H1 (cell line): ENCODE measurements at regions not wholly inside any gene's neighbourhood (a gene's known extent, or its start where the extent isn't known, plus 50 kb on each side); places are given as distances from the start of the nearest gene placed in this dataset.

Experiments used
- CTCF ChIA-PET: fragments of 300-600 bp; sonication (Branson Sonifier 250); formaldehyde crosslinking; loops from one replicate; lab custom pipeline; 2021; ENCODE audit not compliant: partially characterized antibody; lab: Charles Lee
- POLR2A ChIA-PET: fragments of 300-600 bp; sonication (Branson Sonifier 250); formaldehyde crosslinking; loops from one replicate; lab custom pipeline; 2021; ENCODE audit warnings: inconsistent platforms; ENCODE audit not compliant: partially characterized antibody; lab: Charles Lee
- DNase-seq, 2 experiments: peaks; one replicate each; pipeline versions ENCODE4 v3.0.0 to v3.0.0-alpha.2; 2010 to 2022; ENCODE audit warnings: low spot score in 2 of 2, low read depth in 1 of 2, mixed read lengths in 1 of 2
- FAIRE-seq: peaks from 2 replicates; lab custom pipeline; 2011; peaks lifted over from hg19 to GRCh38; lab: Jason Lieb, UNC
- H2AFZ ChIP-seq: 2 replicates; pipeline ENCODE4 v1.8.1; 2012; ENCODE audit warnings: low read length, inconsistent platforms
- H2AK5ac ChIP-seq: 2 replicates; pipeline ENCODE4 v1.6.1; 2013; ENCODE audit warnings: low read depth, low read length
- H2BK120ac ChIP-seq: replicated peaks from 2 replicates; pipeline ENCODE3; 2013; ENCODE audit warnings: low read depth, low read length, inconsistent platforms
- H2BK12ac ChIP-seq: 2 replicates; pipeline ENCODE4 v1.6.1; 2013; ENCODE audit warnings: low read depth, low read length
- H2BK15ac ChIP-seq: 2 replicates; pipeline ENCODE4 v1.6.1; 2013; ENCODE audit warnings: low read length
- H2BK20ac ChIP-seq: 2 replicates; pipeline ENCODE4 v1.6.1; 2013; ENCODE audit warnings: low read length
- H2BK5ac ChIP-seq: 2 replicates; pipeline ENCODE4 v1.6.1; 2013; ENCODE audit warnings: low read depth, low read length
- H3K14ac ChIP-seq: 2 replicates; pipeline ENCODE4 v1.6.1; 2013; ENCODE audit warnings: inconsistent platforms; ENCODE audit not compliant: insufficient read length
- H3K18ac ChIP-seq: 2 replicates; pipeline ENCODE4 v1.6.1; 2013; ENCODE audit warnings: low read length; ENCODE audit errors: extremely low read depth
- H3K23ac ChIP-seq: 2 replicates; pipeline ENCODE4 v1.6.1; 2013; ENCODE audit warnings: inconsistent platforms; ENCODE audit not compliant: insufficient read length
- H3K23me2 ChIP-seq: 2 replicates; pipeline ENCODE4 v1.6.1; 2013; ENCODE audit warnings: low read depth, low read length
- H3K27ac ChIP-seq: 2 replicates; pipeline ENCODE4 v1.6.1; 2011; ENCODE audit warnings: low read depth, low read length, inconsistent platforms
- H3K27me3 ChIP-seq, 4 experiments: replicated peaks in 1 of 4; 1 replicate in 1 of 4; 2 replicates in 3 of 4; pipeline versions ENCODE4 v1.6.1 to v1.8.1; 2011 to 2013; ENCODE audit warnings: low read length in 3 of 4, mild to moderate bottlenecking in 3 of 4, inconsistent platforms in 2 of 4, mixed read lengths in 2 of 4, moderate library complexity in 1 of 4; ENCODE audit not compliant: control insufficient read depth in 3 of 4, insufficient read depth in 3 of 4; ENCODE audit errors: extremely low read depth in 1 of 4
- H3K36me3 ChIP-seq, 4 experiments: 2 replicates each; pipeline versions ENCODE4 v1.6.1 to v1.8.1; 2011 to 2013; ENCODE audit warnings: mild to moderate bottlenecking in 4 of 4, low read length in 3 of 4, moderate library complexity in 2 of 4, control low read depth in 1 of 4, inconsistent platforms in 1 of 4; ENCODE audit not compliant: insufficient read depth in 4 of 4, control insufficient read depth in 2 of 4
- H3K4ac ChIP-seq: replicated peaks from 2 replicates; pipeline ENCODE3; 2013; ENCODE audit warnings: low read length, low read depth, mixed read lengths, inconsistent platforms; ENCODE audit not compliant: insufficient read length
- H3K4me1 ChIP-seq, 4 experiments: replicated peaks in 1 of 4; 1 replicate in 1 of 4; 2 replicates in 3 of 4; pipeline versions ENCODE4 v1.6.1 to v1.8.1; 2011 to 2013; ENCODE audit warnings: low read length in 3 of 4, inconsistent platforms in 2 of 4, mixed read lengths in 1 of 4; ENCODE audit not compliant: insufficient read depth in 4 of 4, control insufficient read depth in 3 of 4
- H3K4me2 ChIP-seq, 2 experiments: 2 replicates each; pipeline versions ENCODE4 v1.6.1 to v1.8.1; 2011 to 2013; ENCODE audit warnings: low read depth in 2 of 2, low read length in 2 of 2, control low read depth in 1 of 2, inconsistent platforms in 1 of 2, mild to moderate bottlenecking in 1 of 2; ENCODE audit not compliant: insufficient read depth in 1 of 2
- H3K4me3 ChIP-seq, 4 experiments: fragments of 200-600, 300-600 bp in 1 of 4; sonication (generic), shearing (Covaris generic), sonication (Bioruptor Twin) in 1 of 4; 2 replicates each; pipeline versions ENCODE4 v1.5.1 to v1.8.1; 2011 to 2016; ENCODE audit warnings: low read length in 4 of 4, low read depth in 3 of 4, control low read depth in 2 of 4, inconsistent platforms in 2 of 4, mild to moderate bottlenecking in 2 of 4, mixed read lengths in 1 of 4, moderate library complexity in 1 of 4; ENCODE audit not compliant: insufficient read depth in 2 of 4; ENCODE audit errors: extremely low read depth in 1 of 4
- H3K56ac ChIP-seq: replicated peaks from 2 replicates; pipeline ENCODE3; 2013; ENCODE audit warnings: low read depth, mild to moderate bottlenecking, mixed read lengths, low read length, inconsistent platforms; ENCODE audit not compliant: insufficient read length
- H3K79me1 ChIP-seq: 2 replicates; pipeline ENCODE4 v1.6.1; 2013; ENCODE audit warnings: low read depth, low read length, control low read depth
- H3K79me2 ChIP-seq, 2 experiments: 2 replicates each; pipeline versions ENCODE4 v1.6.1 to v1.8.1; 2012 to 2013; ENCODE audit warnings: low read length in 2 of 2, mild to moderate bottlenecking in 2 of 2, inconsistent platforms in 1 of 2; ENCODE audit not compliant: insufficient read depth in 2 of 2, control insufficient read depth in 1 of 2
- H3K9ac ChIP-seq, 4 experiments: replicated peaks in 1 of 4; 1 replicate in 1 of 4; 2 replicates in 3 of 4; pipeline versions ENCODE4 v1.6.1 to v1.8.1; 2011 to 2013; ENCODE audit warnings: low read depth in 3 of 4, low read length in 3 of 4, control low read depth in 2 of 4, mild to moderate bottlenecking in 2 of 4, moderate library complexity in 2 of 4, inconsistent platforms in 1 of 4; ENCODE audit errors: extremely low read depth in 1 of 4
- H3K9me3 ChIP-seq, 2 experiments: 2 replicates each; pipeline versions ENCODE4 v1.6.1 to v1.8.1; 2012 to 2013; ENCODE audit warnings: mild to moderate bottlenecking in 2 of 2, moderate library complexity in 2 of 2, control low read depth in 1 of 2, inconsistent platforms in 1 of 2, low read depth in 1 of 2, low read length in 1 of 2, mixed read lengths in 1 of 2; ENCODE audit not compliant: insufficient read depth in 2 of 2
- H4K20me1 ChIP-seq, 2 experiments: replicated peaks in 1 of 2; 2 replicates each; pipeline versions ENCODE3 to v1.8.1; 2011 to 2013; ENCODE audit warnings: inconsistent platforms in 2 of 2, low read length in 2 of 2, mild to moderate bottlenecking in 1 of 2; ENCODE audit not compliant: insufficient read depth in 2 of 2, control insufficient read depth in 1 of 2
- H4K5ac ChIP-seq: 2 replicates; pipeline ENCODE4 v1.6.1; 2013; ENCODE audit warnings: low read length, low read depth, mixed read lengths, inconsistent platforms; ENCODE audit not compliant: insufficient read length
- H4K8ac ChIP-seq: 2 replicates; pipeline ENCODE4 v1.8.0; 2013; ENCODE audit warnings: mild to moderate bottlenecking, moderate library complexity, low read length, inconsistent platforms; ENCODE audit not compliant: insufficient read depth; ENCODE audit errors: extremely low read depth
- H4K91ac ChIP-seq: replicated peaks from 2 replicates; pipeline ENCODE3; 2013; ENCODE audit warnings: low read length, mixed read lengths, inconsistent platforms; ENCODE audit not compliant: insufficient read length
- ASH2L ChIP-seq: fragments of 200-600, 300-600 bp; sonication (generic); IDR thresholded peaks from one replicate; pipeline ENCODE4 v1.7.1; 2017; ENCODE audit warnings: low read length
- CHD2 ChIP-seq: IDR thresholded peaks from 2 replicates; pipeline ENCODE4 v1.6.1; 2012; ENCODE audit warnings: low read length, improper control_type of control experiment
- CREB1 ChIP-seq: IDR thresholded peaks from 2 replicates; pipeline ENCODE4 v1.6.1; 2012; ENCODE audit warnings: inconsistent platforms
- GTF2F1 ChIP-seq: IDR thresholded peaks from 2 replicates; pipeline ENCODE4 v1.6.1; 2012; ENCODE audit warnings: low read depth, low read length, improper control_type of control experiment, borderline replicate concordance
- HDAC6 ChIP-seq: IDR thresholded peaks from one replicate; pipeline ENCODE4 v1.7.1; 2012; ENCODE audit warnings: low read depth, mild to moderate bottlenecking, inconsistent platforms, low read length, moderate library complexity
- KDM1A ChIP-seq: fragments of 200-600, 300-600 bp; sonication (generic); IDR thresholded peaks from 2 replicates; pipeline ENCODE4 v1.7.1; 2016; ENCODE audit warnings: mild to moderate bottlenecking, low read length, borderline replicate concordance
- KDM4A ChIP-seq: IDR thresholded peaks from one replicate; pipeline ENCODE4 v1.7.1; 2012; ENCODE audit warnings: low read depth, mild to moderate bottlenecking, moderate library complexity, low read length, inconsistent platforms; ENCODE audit not compliant: severe bottlenecking
- NRF1 ChIP-seq: IDR thresholded peaks from 2 replicates; pipeline ENCODE4 v1.6.1; 2011; ENCODE audit warnings: mild to moderate bottlenecking, low read depth, low read length, improper control_type of control experiment
- RAD21 ChIP-seq, 2 experiments: IDR thresholded peaks in 1 of 2; conservative IDR thresholded peaks in 1 of 2; 2 replicates each; pipeline ENCODE4 v1.6.1; 2011; ENCODE audit warnings: low read depth in 2 of 2, low read length in 2 of 2, improper control_type of control experiment in 1 of 2, inconsistent platforms in 1 of 2, mild to moderate bottlenecking in 1 of 2, moderate library complexity in 1 of 2
- RNF2 ChIP-seq: fragments of 200-900, 300-1000 bp; sonication (generic); IDR thresholded peaks from 2 replicates; pipeline ENCODE4 v1.7.1; 2016; ENCODE audit warnings: borderline replicate concordance, low read depth, mild to moderate bottlenecking, antibody characterized with exemption, low read length; ENCODE audit not compliant: poor library complexity, severe bottlenecking; ENCODE audit errors: missing control alignments
- WGBS, 2 experiments: shearing (Covaris generic) in 1 of 2; methylation state at CpG; one replicate each; pipeline versions ENCODE4 v1.1.6 to v1.1.7; 2013 to 2015; ENCODE audit warnings: low lambda C conversion rate in 2 of 2, mixed read lengths in 2 of 2, inconsistent platforms in 1 of 2, low coverage in 1 of 2, missing lambda C conversion rate in 1 of 2; ENCODE audit not compliant: insufficient replicate concordance in 2 of 2, insufficient coverage in 1 of 2, insufficient read length in 1 of 2; ENCODE audit errors: extremely low coverage in 1 of 2, missing lambda C conversion rate in 1 of 2; 5-methylcytosine and 5-hydroxymethylcytosine counted together

GRCh38 chr1:245023222-245023621, 131.6 kb upstream of the KIF26B start:
- no peak overlapping the region for H2BK120ac ChIP-seq
- no peak for DNase-seq
- H3K9ac ChIP-seq = no peak overlapping the region
- H3K23me2 ChIP-seq = no peaks in the 10 kb centered on the region
- no peak overlapping the region for H4K8ac ChIP-seq
- H3K23ac ChIP-seq = no peak overlapping the region
- H2BK5ac ChIP-seq = no peak overlapping the region
- H4K20me1 ChIP-seq = no peaks in the 10 kb centered on the region
- no peak overlapping the region for H2AFZ ChIP-seq
- no peak overlapping the region for H3K18ac ChIP-seq
- no peak overlapping the region for H3K4me3 ChIP-seq
- no peak overlapping the region for H3K4ac ChIP-seq
- no peak overlapping the region for H4K91ac ChIP-seq
- FAIRE-seq = no peak
- no peaks in the 10 kb centered on the region for H3K27me3 ChIP-seq
- H3K36me3 ChIP-seq = 0 out of 8 replicates have a peak, but pooled peaks cover 0 to 4% (median 0%) of the 10 kb centered on the region in 4 experiments
- no peak overlapping the region for H3K14ac ChIP-seq
- no peaks in the 10 kb centered on the region; the same call in 1 of the 2 replicates for H3K79me1 ChIP-seq
- no peak overlapping the region for H4K5ac ChIP-seq
- H3K4me2 ChIP-seq = no peak overlapping the region
- CTCF ChIA-PET = no interaction called here
- TF ChIP-seq ASH2L = no peak
- no peak for TF ChIP-seq KDM1A
- TF ChIP-seq GTF2F1 = no peak
- no peak for TF ChIP-seq RAD21 (IDR thresholded peaks at IDR 0.05 in 1 of 2, conservative IDR thresholded peaks at IDR 0.05 in 1 of 2; ENCODE audit: low read depth in 2 of 2, low read length in 2 of 2)
- TF ChIP-seq HDAC6 = no peak
- no peak for TF ChIP-seq RNF2
- no peak for TF ChIP-seq CREB1
- TF ChIP-seq NRF1 = no peak
- no peak for TF ChIP-seq CHD2
- no peak for TF ChIP-seq KDM4A
- POLR2A ChIA-PET = no interaction called here
- H2BK12ac ChIP-seq = no peak overlapping the region
- no peaks in the 10 kb centered on the region for H3K79me2 ChIP-seq
- H3K4me1 ChIP-seq = peaks cover 3 to 5% (median 3%) of the 10 kb centered on the region in 4 experiments; a peak in 5 of 7 replicates
- WGBS, 2 experiments = 100% methylated on average over 2 of the region's 2 CpGs; no CpG with 5 or more reads in 1 of the 2 experiments
- H2BK20ac ChIP-seq = no peak overlapping the region
- H3K56ac ChIP-seq = no peak overlapping the region
- H3K27ac ChIP-seq = no peak overlapping the region
- no peak overlapping the region for H2AK5ac ChIP-seq
- H2BK15ac ChIP-seq = no peak overlapping the region
- H3K9me3 ChIP-seq = no peaks in the 10 kb centered on the region
